ENCODE measurements at regions not wholly inside any gene's neighbourhood (a gene's known extent, or its start where the extent isn't known, plus 50 kb on each side); places are given as distances from the start of the nearest gene placed in this dataset.

DNA sequence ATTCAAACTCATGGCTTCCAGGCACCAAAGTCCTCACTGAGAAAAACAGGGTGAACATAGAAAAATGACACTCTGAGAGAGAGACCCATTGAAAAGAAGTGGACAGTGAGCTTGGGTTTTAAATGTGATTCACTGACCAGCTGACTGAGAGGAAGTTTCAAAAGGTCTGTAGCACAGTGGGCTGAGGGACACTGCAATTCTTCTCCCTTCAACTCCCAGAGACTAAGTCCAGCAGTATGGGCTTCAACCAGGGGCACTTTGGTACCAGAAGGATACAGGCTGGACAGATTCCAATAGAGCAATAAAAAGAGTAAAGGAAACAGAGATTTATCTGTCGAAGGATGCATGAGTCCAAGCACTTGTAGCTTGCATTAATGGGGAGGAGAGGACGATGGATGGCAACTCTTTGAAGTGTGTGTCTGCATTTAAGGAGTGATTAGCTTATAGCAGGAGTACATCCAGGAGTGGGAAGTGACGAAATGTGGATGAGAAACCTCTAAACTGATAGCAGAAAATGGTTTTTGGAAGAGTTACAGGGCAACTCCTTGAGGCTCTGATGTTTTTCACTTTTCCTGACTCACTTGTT lies 117.0 kb upstream of the ANKRD55 start:
- TF ChIP-seq, protein P1, sequence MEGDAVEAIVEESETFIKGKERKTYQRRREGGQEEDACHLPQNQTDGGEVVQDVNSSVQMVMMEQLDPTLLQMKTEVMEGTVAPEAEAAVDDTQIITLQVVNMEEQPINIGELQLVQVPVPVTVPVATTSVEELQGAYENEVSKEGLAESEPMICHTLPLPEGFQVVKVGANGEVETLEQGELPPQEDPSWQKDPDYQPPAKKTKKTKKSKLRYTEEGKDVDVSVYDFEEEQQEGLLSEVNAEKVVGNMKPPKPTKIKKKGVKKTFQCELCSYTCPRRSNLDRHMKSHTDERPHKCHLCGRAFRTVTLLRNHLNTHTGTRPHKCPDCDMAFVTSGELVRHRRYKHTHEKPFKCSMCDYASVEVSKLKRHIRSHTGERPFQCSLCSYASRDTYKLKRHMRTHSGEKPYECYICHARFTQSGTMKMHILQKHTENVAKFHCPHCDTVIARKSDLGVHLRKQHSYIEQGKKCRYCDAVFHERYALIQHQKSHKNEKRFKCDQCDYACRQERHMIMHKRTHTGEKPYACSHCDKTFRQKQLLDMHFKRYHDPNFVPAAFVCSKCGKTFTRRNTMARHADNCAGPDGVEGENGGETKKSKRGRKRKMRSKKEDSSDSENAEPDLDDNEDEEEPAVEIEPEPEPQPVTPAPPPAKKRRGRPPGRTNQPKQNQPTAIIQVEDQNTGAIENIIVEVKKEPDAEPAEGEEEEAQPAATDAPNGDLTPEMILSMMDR (conservative IDR thresholded peaks at IDR 0.05; ENCODE audit: low read depth, low read length), result no peak
- TF ChIP-seq EZH2 (IDR thresholded peaks at IDR 0.05; ENCODE audit: borderline replicate concordance, low read depth, low read length, poor library complexity, severe bottlenecking), result no peak
